GM18517 (cell line): ENCODE measurements at regions not wholly inside any gene's neighbourhood (a gene's known extent, or its start where the extent isn't known, plus 50 kb on each side); places are given as distances from the start of the nearest gene placed in this dataset.

Experiments used
- ATAC-seq: cut with Tn5 transposase; IDR thresholded peaks from one replicate; pipeline ENCODE4 v1.9.1; 2021; ENCODE audit warnings: mild to moderate bottlenecking, moderate library complexity; ENCODE audit not compliant: unreplicated experiment

- no peak for ATAC-seq
Observed at GRCh38 chr4:107330916-107331315, 294.8 kb upstream of the DKK2 start.

GRCh38 chr4:107319386-107319785 is 283.3 kb upstream of the DKK2 start:
- ATAC-seq: no peak

- no peak for ATAC-seq
Observed at GRCh38 chr4:107318078-107318477, 282.0 kb upstream of the DKK2 start.

- no peak for ATAC-seq
Observed at GRCh38 chr4:107317611-107318010, 281.5 kb upstream of the DKK2 start.

GRCh38 chr4:107315584-107315983 is 279.5 kb upstream of the DKK2 start:
- no peak for ATAC-seq

- no peak for ATAC-seq
Observed at GRCh38 chr4:107314156-107314555, 278.0 kb upstream of the DKK2 start.

- no peak for ATAC-seq
Observed at GRCh38 chr4:107312366-107312765, 276.3 kb upstream of the DKK2 start.

- ATAC-seq: no peak
Observed at GRCh38 chr4:107304699-107305286, 268.7 kb upstream of the DKK2 start.

- no peak for ATAC-seq
Observed at GRCh38 chr4:107299646-107300045, 263.5 kb upstream of the DKK2 start.

GRCh38 chr4:107292979-107293378 is 256.9 kb upstream of the DKK2 start:
- ATAC-seq: no peak

- ATAC-seq: no peak
Observed at GRCh38 chr4:107283587-107284559, 247.8 kb upstream of the DKK2 start.

GRCh38 chr4:107279733-107280132 is 243.6 kb upstream of the DKK2 start:
- ATAC-seq: no peak

GRCh38 chr4:107278791-107279483 is 242.8 kb upstream of the DKK2 start:
- no peak for ATAC-seq

GRCh38 chr4:107276052-107276451 is 239.9 kb upstream of the DKK2 start:
- no peak for ATAC-seq

GRCh38 chr4:107275225-107275624 is 239.1 kb upstream of the DKK2 start:
- no peak for ATAC-seq

GRCh38 chr4:107270614-107271013 is 234.5 kb upstream of the DKK2 start:
- no peak for ATAC-seq

GRCh38 chr4:107269175-107269574 is 233.1 kb upstream of the DKK2 start:
- no peak for ATAC-seq

GRCh38 chr4:107265859-107266258 is 229.7 kb upstream of the DKK2 start:
- ATAC-seq: no peak

- ATAC-seq: no peak
Observed at GRCh38 chr4:107261241-107261874, 225.2 kb upstream of the DKK2 start.

- ATAC-seq: no peak
Observed at GRCh38 chr4:107258359-107258758, 222.2 kb upstream of the DKK2 start.

- no peak for ATAC-seq
Observed at GRCh38 chr4:107255596-107255995, 219.5 kb upstream of the DKK2 start.
